Neural cell (in vitro differentiated cells): ENCODE measurements at regions not wholly inside any gene's neighbourhood (a gene's known extent, or its start where the extent isn't known, plus 50 kb on each side); places are given as distances from the start of the nearest gene placed in this dataset.

ENCODE experiments used
- H2AFZ ChIP-seq: fragments of 200-600, 300-800 bp; sonication (generic), shearing (Covaris generic); 2 replicates; pipeline ENCODE4 v1.6.0; 2014; ENCODE audit warnings: low read depth, mild to moderate bottlenecking, antibody characterized with exemption, low read length, moderate library complexity
- H3F3A ChIP-seq: fragments of 200-600 bp; shearing (Covaris generic); 2 replicates; pipeline ENCODE4 v1.6.1; 2016; ENCODE audit warnings: mild to moderate bottlenecking, moderate library complexity, mixed read lengths, antibody characterized with exemption, low read length; ENCODE audit not compliant: insufficient read depth, poor library complexity, severe bottlenecking
- H3K27ac ChIP-seq: fragments of 200-600, 300-800 bp; sonication (generic), shearing (Covaris generic); 2 replicates; pipeline ENCODE4 v1.5.1; 2014; ENCODE audit warnings: mild to moderate bottlenecking, low read length, moderate library complexity
- H3K27me3 ChIP-seq: fragments of 300-800, 200-600 bp; sonication (generic), shearing (Covaris generic); 2 replicates; pipeline ENCODE4 v1.6.0; 2014; ENCODE audit warnings: mild to moderate bottlenecking, low read depth, low read length, moderate library complexity; ENCODE audit not compliant: insufficient read depth
- H3K36me3 ChIP-seq: fragments of 300-800, 200-600 bp; sonication (generic), shearing (Covaris generic); 2 replicates; pipeline ENCODE4 v1.5.1; 2014; ENCODE audit warnings: mild to moderate bottlenecking, antibody characterized with exemption, low read length, moderate library complexity; ENCODE audit not compliant: insufficient read depth
- H3K4me2 ChIP-seq: fragments of 300-800, 200-600 bp; sonication (generic), shearing (Covaris generic); 2 replicates; pipeline ENCODE4 v1.6.0; 2014; ENCODE audit warnings: mild to moderate bottlenecking, low read length
- H3K4me3 ChIP-seq: fragments of 300-800, 200-600 bp; sonication (generic), shearing (Covaris generic); 2 replicates; pipeline ENCODE4 v1.5.1; 2014; ENCODE audit warnings: mild to moderate bottlenecking, low read length, moderate library complexity
- H3K79me2 ChIP-seq: fragments of 200-600 bp; shearing (Covaris generic); replicated peaks from 2 replicates; pipeline ENCODE4 v1.6.0; 2014; ENCODE audit warnings: mild to moderate bottlenecking, low read length, moderate library complexity; ENCODE audit not compliant: insufficient read depth
- H3K9ac ChIP-seq: fragments of 300-800, 200-600 bp; sonication (generic), shearing (Covaris generic); 2 replicates; pipeline ENCODE4 v1.6.1; 2016; ENCODE audit warnings: mild to moderate bottlenecking, low read length, mixed read lengths
- H3K9me2 ChIP-seq: fragments of 200-600 bp; shearing (Covaris generic); 2 replicates; pipeline ENCODE4 v1.6.1; 2016; ENCODE audit warnings: mild to moderate bottlenecking, low read length, mixed read lengths; ENCODE audit not compliant: insufficient read depth
- H3K9me3 ChIP-seq: fragments of 200-600, 300-800 bp; sonication (generic), shearing (Covaris generic); 2 replicates; pipeline ENCODE4 v1.6.1; 2016; ENCODE audit warnings: mild to moderate bottlenecking, mixed run types, low read length, moderate library complexity, mixed read lengths
- H4K20me1 ChIP-seq: fragments of 200-600 bp; shearing (Covaris generic); 2 replicates; pipeline ENCODE4 v1.6.1; 2016; ENCODE audit warnings: mild to moderate bottlenecking, mixed run types; ENCODE audit not compliant: insufficient read depth
- EP300 ChIP-seq: fragments of 450-650 bp; conservative IDR thresholded peaks from 2 replicates; pipeline ENCODE4 v1.6.1; 2014; ENCODE audit warnings: antibody characterized with exemption, mild to moderate bottlenecking, moderate library complexity; ENCODE audit not compliant: poor library complexity, severe bottlenecking
- EZH2 ChIP-seq: fragments of 200-600, 300-800 bp; shearing (Covaris generic), sonication (generic); IDR thresholded peaks from 2 replicates; pipeline ENCODE4 v1.6.1; 2014; ENCODE audit warnings: antibody characterized with exemption, low read length, borderline replicate concordance, mild to moderate bottlenecking; ENCODE audit not compliant: insufficient read depth, poor library complexity, severe bottlenecking
- MXI1 ChIP-seq: fragments of 450-650 bp; conservative IDR thresholded peaks from 2 replicates; pipeline ENCODE4 v1.6.1; 2014; ENCODE audit warnings: antibody characterized with exemption, mild to moderate bottlenecking; ENCODE audit not compliant: poor library complexity, severe bottlenecking
- POLR2AphosphoS5 ChIP-seq: IDR thresholded peaks from 2 replicates; pipeline ENCODE4 v1.6.1; 2012
- RAD21 ChIP-seq: fragments of 450-650 bp; conservative IDR thresholded peaks from 2 replicates; pipeline ENCODE4 v1.6.1; 2014; ENCODE audit warnings: antibody characterized with exemption, mild to moderate bottlenecking, moderate library complexity
- REST ChIP-seq: IDR thresholded peaks from 2 replicates; pipeline ENCODE4 v1.6.1; 2012; ENCODE audit warnings: borderline replicate concordance
- SMC3 ChIP-seq: fragments of 450-650 bp; conservative IDR thresholded peaks from 2 replicates; pipeline ENCODE4 v1.6.1; 2014; ENCODE audit warnings: antibody characterized with exemption, mild to moderate bottlenecking, moderate library complexity; ENCODE audit not compliant: poor library complexity
- TAF1 ChIP-seq: IDR thresholded peaks from 2 replicates; pipeline ENCODE4 v1.6.1; 2012; ENCODE audit warnings: low read depth
- TF ChIP-seq, protein P1 (sequence below): fragments of 450-650 bp; IDR thresholded peaks from 2 replicates; pipeline ENCODE4 v1.5.1; 2014; ENCODE audit warnings: antibody characterized with exemption, mild to moderate bottlenecking, moderate library complexity; ENCODE audit not compliant: poor library complexity, severe bottlenecking

DNA sequence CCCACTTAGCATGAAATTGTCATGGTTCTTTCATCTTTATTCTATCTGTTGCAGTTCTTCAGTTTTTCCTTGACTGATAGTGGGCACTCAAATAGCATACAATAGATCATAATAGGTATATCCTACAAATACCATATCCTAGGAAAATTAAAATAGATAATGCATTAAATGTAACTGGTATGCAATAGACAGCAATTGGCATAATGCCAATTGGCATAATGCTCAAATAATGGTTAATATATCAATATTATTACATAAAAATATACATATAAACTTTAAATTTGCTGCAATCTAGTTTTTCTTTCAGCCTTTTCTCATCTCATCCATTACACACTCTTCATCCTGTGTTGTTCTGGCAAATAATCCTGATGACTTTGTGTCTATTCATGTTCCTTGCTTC, 814.6 kb upstream of the TMPRSS15 start:
- H3K9me2 ChIP-seq = no peaks in the 10 kb centered on the region
- H3K79me2 ChIP-seq = no peaks in the 10 kb centered on the region
- no peak overlapping the region for H3K4me2 ChIP-seq
- H3K36me3 ChIP-seq = no peaks in the 10 kb centered on the region
- no peaks in the 10 kb centered on the region for H3K9me3 ChIP-seq
- H3K27me3 ChIP-seq = no peaks in the 10 kb centered on the region
- H3K27ac ChIP-seq = no peak overlapping the region
- no peak overlapping the region for H3K4me3 ChIP-seq
- no peaks in the 10 kb centered on the region for H3F3A ChIP-seq
- no peaks in the 10 kb centered on the region for H4K20me1 ChIP-seq
- TF ChIP-seq MXI1 (no peak), REST (no peak), EZH2 (no peak), RAD21 (no peak), SMC3 (no peak), POLR2AphosphoS5 (no peak), TAF1 (no peak), EP300 (no peak)
- TF ChIP-seq, protein P1, sequence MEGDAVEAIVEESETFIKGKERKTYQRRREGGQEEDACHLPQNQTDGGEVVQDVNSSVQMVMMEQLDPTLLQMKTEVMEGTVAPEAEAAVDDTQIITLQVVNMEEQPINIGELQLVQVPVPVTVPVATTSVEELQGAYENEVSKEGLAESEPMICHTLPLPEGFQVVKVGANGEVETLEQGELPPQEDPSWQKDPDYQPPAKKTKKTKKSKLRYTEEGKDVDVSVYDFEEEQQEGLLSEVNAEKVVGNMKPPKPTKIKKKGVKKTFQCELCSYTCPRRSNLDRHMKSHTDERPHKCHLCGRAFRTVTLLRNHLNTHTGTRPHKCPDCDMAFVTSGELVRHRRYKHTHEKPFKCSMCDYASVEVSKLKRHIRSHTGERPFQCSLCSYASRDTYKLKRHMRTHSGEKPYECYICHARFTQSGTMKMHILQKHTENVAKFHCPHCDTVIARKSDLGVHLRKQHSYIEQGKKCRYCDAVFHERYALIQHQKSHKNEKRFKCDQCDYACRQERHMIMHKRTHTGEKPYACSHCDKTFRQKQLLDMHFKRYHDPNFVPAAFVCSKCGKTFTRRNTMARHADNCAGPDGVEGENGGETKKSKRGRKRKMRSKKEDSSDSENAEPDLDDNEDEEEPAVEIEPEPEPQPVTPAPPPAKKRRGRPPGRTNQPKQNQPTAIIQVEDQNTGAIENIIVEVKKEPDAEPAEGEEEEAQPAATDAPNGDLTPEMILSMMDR = no peak
- H3K9ac ChIP-seq = no peak overlapping the region
- H2AFZ ChIP-seq = no peak overlapping the region

GRCh38 chr21:19224090-19224489, 820.5 kb upstream of the TMPRSS15 start:
- H3K36me3 ChIP-seq = no peaks in the 10 kb centered on the region
- TF ChIP-seq TAF1 (no peak), RAD21 (no peak), SMC3 (no peak), EZH2 (no peak), POLR2AphosphoS5 (no peak), EP300 (no peak), REST (no peak), MXI1 (no peak)
- TF ChIP-seq, protein P1 = no peak
- no peak overlapping the region for H3K4me2 ChIP-seq
- no peak overlapping the region for H2AFZ ChIP-seq
- H3K79me2 ChIP-seq = no peaks in the 10 kb centered on the region
- H3K27ac ChIP-seq = no peak overlapping the region
- no peak overlapping the region for H3K9ac ChIP-seq
- no peaks in the 10 kb centered on the region for H3K27me3 ChIP-seq
- no peak overlapping the region for H3K4me3 ChIP-seq
- H3K9me3 ChIP-seq = no peaks in the 10 kb centered on the region
- H3F3A ChIP-seq = no peaks in the 10 kb centered on the region
- H3K9me2 ChIP-seq = no peaks in the 10 kb centered on the region
- no peaks in the 10 kb centered on the region for H4K20me1 ChIP-seq
